ENCODE measurements at regions not wholly inside any gene's neighbourhood (a gene's known extent, or its start where the extent isn't known, plus 50 kb on each side); places are given as distances from the start of the nearest gene placed in this dataset.
A peak's percentile ranks its signal among the peaks of the same experiment; 100 is the strongest.

DNA sequence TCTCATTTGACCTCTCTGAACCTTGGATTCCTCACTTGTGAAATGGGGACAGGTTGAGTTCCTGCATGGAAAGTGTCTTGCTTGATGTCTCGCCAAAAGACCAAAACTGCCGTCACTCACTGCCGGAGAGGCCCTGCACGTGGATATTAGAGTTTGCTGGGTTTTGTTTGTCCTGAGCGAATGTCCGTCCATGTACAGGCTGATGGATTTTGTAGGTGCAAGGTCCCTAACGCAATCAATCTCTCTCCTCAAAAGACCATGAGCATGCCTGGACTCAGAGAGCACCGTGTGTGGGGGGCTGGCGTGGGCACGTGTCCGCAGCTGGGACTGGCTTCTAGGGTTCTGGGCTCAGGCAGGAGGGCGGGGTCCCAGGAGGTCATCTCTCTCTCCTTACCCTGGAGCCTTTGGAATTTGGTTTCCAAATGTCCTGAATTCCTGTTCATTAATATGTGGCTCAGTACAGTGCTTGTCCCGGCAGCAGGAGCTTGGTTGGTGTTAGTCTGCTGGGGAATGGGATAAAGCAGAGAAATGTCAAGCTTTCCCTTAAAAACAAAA, 146.0 kb upstream of the IER5L start:
- ATAC-seq (ENCODE audit: low FRiP score) (no peak), DNase-seq (ENCODE audit: low spot score) (no peak)
- TF ChIP-seq, protein P1, sequence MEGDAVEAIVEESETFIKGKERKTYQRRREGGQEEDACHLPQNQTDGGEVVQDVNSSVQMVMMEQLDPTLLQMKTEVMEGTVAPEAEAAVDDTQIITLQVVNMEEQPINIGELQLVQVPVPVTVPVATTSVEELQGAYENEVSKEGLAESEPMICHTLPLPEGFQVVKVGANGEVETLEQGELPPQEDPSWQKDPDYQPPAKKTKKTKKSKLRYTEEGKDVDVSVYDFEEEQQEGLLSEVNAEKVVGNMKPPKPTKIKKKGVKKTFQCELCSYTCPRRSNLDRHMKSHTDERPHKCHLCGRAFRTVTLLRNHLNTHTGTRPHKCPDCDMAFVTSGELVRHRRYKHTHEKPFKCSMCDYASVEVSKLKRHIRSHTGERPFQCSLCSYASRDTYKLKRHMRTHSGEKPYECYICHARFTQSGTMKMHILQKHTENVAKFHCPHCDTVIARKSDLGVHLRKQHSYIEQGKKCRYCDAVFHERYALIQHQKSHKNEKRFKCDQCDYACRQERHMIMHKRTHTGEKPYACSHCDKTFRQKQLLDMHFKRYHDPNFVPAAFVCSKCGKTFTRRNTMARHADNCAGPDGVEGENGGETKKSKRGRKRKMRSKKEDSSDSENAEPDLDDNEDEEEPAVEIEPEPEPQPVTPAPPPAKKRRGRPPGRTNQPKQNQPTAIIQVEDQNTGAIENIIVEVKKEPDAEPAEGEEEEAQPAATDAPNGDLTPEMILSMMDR (IDR thresholded peaks at IDR 0.05) = no peak

DNA sequence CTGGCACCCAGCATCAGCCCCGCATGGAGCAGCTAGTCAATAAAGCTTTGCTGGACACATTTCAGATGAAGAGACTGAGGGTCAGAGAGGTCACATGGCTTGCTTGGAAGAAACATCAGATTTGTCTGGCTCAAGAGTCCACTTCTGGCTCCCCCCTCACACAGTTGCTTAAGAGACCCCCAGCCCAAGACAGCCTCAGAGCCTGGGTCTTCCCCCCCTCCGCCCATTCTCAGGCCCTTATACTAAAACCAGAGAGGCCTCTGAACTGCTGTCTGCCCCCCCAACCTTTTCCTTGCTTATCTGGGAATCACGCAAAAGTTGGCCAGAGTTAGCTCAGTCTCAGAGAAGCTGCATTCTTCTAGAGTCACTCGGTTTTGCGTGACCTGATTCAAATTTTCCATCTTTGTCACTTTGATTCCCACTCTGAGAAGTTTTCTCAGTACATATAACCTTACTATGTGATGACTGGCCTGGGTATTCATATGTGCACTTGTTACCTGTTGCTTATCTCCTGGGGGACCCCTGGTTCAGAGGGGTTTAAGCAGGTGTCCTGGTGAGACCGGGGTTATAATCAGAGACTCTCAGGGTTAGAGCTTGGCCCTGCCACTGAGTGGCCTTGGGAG, 145.4 kb upstream of the IER5L start:
- TF ChIP-seq, protein P1 (IDR thresholded peaks at IDR 0.05) = no peak
- DNase-seq (ENCODE audit: low spot score) (no peak), ATAC-seq (ENCODE audit: low FRiP score) (no peak)

DNA sequence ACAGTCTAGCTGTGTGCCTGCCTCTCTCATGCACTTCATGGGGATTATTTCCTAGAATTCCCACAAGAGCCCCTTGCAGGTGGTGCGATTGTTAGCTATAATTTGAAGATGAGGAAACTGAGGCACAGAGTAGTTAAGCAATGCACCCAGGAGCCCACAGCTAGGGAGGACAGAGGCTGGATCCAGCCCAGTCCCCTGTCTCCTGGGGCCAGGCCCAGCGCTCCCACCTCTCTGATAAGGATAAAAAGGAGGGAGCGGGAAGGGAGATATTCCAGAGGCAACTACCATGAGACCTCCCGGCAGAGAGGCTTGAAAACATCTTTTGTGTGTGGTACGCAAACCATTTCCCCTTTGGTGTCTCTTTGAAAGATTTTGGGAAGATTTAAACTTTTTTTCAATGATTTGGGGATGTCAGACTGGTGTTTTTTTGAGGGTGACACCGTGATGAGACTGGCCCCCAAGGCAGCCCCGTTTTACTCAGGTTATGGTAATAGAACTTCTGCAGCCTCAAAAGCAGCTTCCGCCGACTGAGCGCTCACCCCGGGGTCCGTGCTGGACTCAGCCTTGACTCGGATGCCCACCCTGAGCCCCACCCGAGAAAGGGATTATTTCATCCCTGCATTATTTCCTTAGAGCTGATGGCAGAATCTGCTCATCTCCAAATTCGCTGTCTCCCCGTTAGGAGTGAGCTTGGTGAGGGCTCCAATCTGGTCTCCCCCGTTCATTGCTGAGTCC, 144.7 kb upstream of the IER5L start:
- TF ChIP-seq, protein P1 (IDR thresholded peaks at IDR 0.05) = no peak
- ATAC-seq (ENCODE audit: low FRiP score) = no peak

DNA sequence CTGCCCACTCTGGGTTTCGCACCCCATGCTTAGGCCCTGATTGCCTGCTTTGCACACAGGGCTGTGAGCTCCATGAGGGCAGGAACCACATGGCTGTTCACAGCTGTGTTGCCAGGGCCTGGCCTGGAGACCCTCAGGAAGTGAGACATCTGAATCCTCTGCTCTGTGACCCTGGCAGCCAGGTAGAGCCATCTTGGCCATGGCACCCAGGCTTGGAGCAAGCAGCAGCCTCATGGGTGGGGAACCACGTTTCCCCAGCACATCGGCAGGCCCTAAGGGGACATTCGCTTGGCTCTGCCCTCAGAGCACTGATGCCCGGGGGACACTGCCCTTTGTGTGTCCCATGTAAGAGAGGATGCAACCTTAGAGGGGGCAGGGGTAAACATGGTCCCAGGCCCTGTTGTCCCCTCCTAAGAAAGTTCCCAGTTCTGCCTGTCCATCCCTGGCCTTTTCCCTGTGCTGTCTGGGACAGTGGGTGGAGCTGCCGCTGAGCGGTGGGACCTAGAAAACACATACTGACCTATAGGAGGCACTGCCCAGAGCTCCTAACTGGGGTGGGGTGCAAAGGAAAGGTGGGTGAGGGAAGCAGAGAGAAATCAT, 144.1 kb upstream of the IER5L start:
- TF ChIP-seq, protein P1 (IDR thresholded peaks at IDR 0.05) = no peak
- no peak for DNase-seq (ENCODE audit: low spot score)
- ATAC-seq (ENCODE audit: low FRiP score) = no peak

More for the DNA sequence above, 144.7 kb upstream of the IER5L start:
- DNase-seq (ENCODE audit: low spot score) = no peak

DNA sequence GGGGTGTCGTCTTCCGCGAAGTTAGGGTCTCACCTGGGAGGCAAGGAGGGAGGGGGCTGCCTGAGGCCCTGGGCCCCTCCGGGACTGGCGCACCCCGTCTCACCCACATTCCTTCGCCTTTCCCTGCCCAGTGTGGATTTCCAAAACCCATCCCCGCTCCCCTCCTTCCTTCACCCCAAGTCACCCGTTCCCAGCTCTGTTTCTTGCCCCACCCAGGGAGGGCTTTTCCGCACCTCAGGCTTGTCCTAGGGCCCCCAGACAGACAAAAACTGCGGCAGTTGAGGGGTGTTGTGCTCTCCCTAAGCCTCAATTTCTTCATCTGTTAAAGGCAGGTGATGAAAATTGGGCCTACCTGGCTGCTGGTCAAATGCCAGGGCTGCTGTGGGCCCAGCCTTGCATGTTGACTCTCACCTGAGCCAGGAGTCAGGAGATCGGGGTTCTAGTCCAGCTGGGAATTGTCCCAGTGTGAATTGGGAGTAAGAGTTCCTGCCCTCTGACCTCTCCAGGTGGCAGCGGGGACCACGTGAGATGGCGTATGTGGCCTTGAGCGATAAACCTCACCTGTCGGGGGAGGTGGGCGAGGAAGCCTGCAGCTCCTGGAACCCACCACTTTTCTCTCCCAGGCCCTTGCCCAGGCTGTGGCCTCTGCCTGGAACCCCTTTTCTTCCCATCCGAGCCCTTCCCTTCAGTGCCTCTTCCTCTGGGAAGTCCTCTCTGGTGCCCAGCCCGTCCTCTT, 143.4 kb upstream of the IER5L start:
- DNase-seq (ENCODE audit: low spot score) (no peak), ATAC-seq (ENCODE audit: low FRiP score) (no peak)
- TF ChIP-seq, protein P1 (IDR thresholded peaks at IDR 0.05) = no peak

DNA sequence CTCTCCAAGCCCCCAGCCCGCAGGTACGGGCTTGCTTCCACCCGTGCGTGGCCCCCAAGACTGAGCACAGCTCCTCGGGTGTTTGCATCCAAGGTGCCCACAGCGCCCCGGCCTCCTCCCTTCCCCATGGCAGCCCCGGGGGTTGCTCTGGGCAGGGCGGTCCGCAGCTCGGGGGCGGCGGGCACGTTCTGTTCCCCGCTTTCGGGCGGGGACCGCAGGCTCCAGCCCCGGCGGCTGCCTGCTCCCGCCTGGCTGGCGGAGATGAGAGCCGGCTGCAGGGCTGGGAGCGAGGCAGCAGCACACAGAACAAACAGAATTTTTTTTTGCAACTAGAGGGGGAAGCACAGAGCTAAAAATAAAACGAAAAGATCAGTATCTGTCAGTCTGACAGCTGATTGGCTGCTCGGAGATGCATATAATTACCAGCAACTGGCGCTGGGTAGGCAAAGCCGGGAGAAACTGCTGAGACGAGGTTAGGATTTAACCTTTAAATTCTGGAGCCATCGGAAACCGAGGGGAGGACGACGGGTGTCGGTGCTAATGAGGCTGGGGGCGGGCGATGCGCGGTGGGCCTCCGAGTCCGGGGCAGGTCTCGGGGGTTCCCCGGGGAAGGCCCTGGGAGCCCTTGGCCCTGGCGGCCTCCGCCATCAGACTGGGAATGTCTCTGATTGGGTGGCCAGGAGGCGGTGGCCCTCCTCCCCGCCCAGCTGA, 142.7 kb upstream of the IER5L start:
- TF ChIP-seq, protein P1 (IDR thresholded peaks at IDR 0.05) = no peak
- ATAC-seq (ENCODE audit: low FRiP score) (peak; percentile 19), DNase-seq (ENCODE audit: low spot score) (peak; percentile 22)
